Heart left ventricle (tissue), 13 donors: ENCODE measurements at regions not wholly inside any gene's neighbourhood (a gene's known extent, or its start where the extent isn't known, plus 50 kb on each side); places are given as distances from the start of the nearest gene placed in this dataset.

Source experiments
- POLR2A ChIP-seq, 2 donors: fragments of 450-650 bp; IDR thresholded peaks; one replicate each; pipeline ENCODE4 v1.6.1; 2017; ENCODE audit warnings: antibody characterized with exemption in 2 of 2, mild to moderate bottlenecking in 2 of 2, moderate library complexity in 2 of 2
- TF ChIP-seq, protein P1 (sequence below), 12 donors: fragments of 200-600 bp; sonication (generic) in 4 of 12; IDR thresholded peaks; one replicate each; pipeline versions ENCODE4 v1.5.0 to v1.8.0; 2018 to 2022; ENCODE audit warnings: antibody characterized with exemption in 12 of 12, mild to moderate bottlenecking in 5 of 12
- donor health status: ischemic (EF 13 %, LVEDD 7.1; RV severe dilation, severe dysfunction).
- donor health status: DM: no; HTN: yes; CAD: no.
- donor health status: DM: no; HTN: no; CAD: no.
- donor health status: ischemic (EF 25% LVEDD 6.9; RV normal size, moderate dysfunction).
- donor health status: ischemic (EF 25% LVEDD 5.7; RV mildly dilated, moderate dysfunction).
- donor health status: ischemic (EF 35%, LVEDD 5.7; RV mildly dilated, moderate dysfunction).
- donor health status: nonischemic (EF 11% LVEDD 7.7; RV severe dilation, severe dysfunction).
- donor health status: DM: yes; HTN: yes; CAD: no.
- donor health status: PGD.
- donor health status: ischemic (EF 29% LVEDD 5.4; RV normal size, mild dysfunction).
- donor health status: nonischemic (EF 23%, LVEDD 6.1; RV moderate dilation, normal function).

GRCh38 chrX:137743414-137743813 lies 177.5 kb downstream of the ZIC3 start:
- TF ChIP-seq, protein P1, sequence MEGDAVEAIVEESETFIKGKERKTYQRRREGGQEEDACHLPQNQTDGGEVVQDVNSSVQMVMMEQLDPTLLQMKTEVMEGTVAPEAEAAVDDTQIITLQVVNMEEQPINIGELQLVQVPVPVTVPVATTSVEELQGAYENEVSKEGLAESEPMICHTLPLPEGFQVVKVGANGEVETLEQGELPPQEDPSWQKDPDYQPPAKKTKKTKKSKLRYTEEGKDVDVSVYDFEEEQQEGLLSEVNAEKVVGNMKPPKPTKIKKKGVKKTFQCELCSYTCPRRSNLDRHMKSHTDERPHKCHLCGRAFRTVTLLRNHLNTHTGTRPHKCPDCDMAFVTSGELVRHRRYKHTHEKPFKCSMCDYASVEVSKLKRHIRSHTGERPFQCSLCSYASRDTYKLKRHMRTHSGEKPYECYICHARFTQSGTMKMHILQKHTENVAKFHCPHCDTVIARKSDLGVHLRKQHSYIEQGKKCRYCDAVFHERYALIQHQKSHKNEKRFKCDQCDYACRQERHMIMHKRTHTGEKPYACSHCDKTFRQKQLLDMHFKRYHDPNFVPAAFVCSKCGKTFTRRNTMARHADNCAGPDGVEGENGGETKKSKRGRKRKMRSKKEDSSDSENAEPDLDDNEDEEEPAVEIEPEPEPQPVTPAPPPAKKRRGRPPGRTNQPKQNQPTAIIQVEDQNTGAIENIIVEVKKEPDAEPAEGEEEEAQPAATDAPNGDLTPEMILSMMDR (IDR thresholded peaks at IDR 0.05) = no peak
- TF ChIP-seq POLR2A (IDR thresholded peaks at IDR 0.05) = no peak
